Right lobe of liver (tissue), 6 donors: ENCODE measurements at regions not wholly inside any gene's neighbourhood (a gene's known extent, or its start where the extent isn't known, plus 50 kb on each side); places are given as distances from the start of the nearest gene placed in this dataset.

Experiments
- ATAC-seq, 4 donors: fragments of 200-7000 bp; cut with Tn5 transposase; one replicate each; pipeline ENCODE4 v1.9.1; 2020; ENCODE audit warnings: mild to moderate bottlenecking in 4 of 4, moderate library complexity in 4 of 4
- DNase-seq, 3 donors: peaks; one replicate each; pipeline ENCODE4 v3.0.0-alpha.2; 2020
- H3K27ac ChIP-seq, 3 donors: fragments of 200-600 bp; one replicate each; pipeline ENCODE4 v1.8.0; 2022
- H3K27me3 ChIP-seq, 2 donors: fragments of 200-600 bp; one replicate each; pipeline ENCODE4 v1.8.0; 2022
- H3K36me3 ChIP-seq, 4 donors: fragments of 200-600 bp; sonication (generic) in 1 of 4; one replicate each; pipeline versions ENCODE4 v1.5.1 to v1.8.0; 2017 to 2022; ENCODE audit warnings: control low read depth in 1 of 4
- H3K4me1 ChIP-seq, 4 donors: fragments of 200-600 bp; sonication (generic) in 1 of 4; one replicate each; pipeline versions ENCODE4 v1.5.1 to v1.8.0; 2017 to 2022; ENCODE audit warnings: control low read depth in 1 of 4
- H3K4me3 ChIP-seq, 3 donors: fragments of 200-600 bp; one replicate each; pipeline ENCODE4 v1.8.0; 2022
- H3K9me3 ChIP-seq, 4 donors: fragments of 200-600 bp; sonication (generic) in 1 of 4; one replicate each; pipeline versions ENCODE4 v1.5.1 to v1.8.0; 2017 to 2022; ENCODE audit warnings: control low read depth in 1 of 4
- CTCF ChIP-seq, 4 donors: fragments of 200-600 bp in 3 of 4; fragments of 450-650 bp in 1 of 4; IDR thresholded peaks; one replicate each; pipeline versions ENCODE4 v1.5.1 to v1.8.0; 2016 to 2022; ENCODE audit warnings: antibody characterized with exemption in 4 of 4, mild to moderate bottlenecking in 2 of 4
- POLR2A ChIP-seq: fragments of 450-650 bp; IDR thresholded peaks from one replicate; pipeline ENCODE4 v1.6.1; 2017; ENCODE audit warnings: antibody characterized with exemption, mild to moderate bottlenecking
- WGBS: methylation state at CpG from one replicate; pipeline ENCODE4 v1.1.6; 2018; ENCODE audit warnings: low coverage, low lambda C conversion rate; ENCODE audit not compliant: insufficient coverage; ENCODE audit errors: missing lambda C conversion rate; 5-methylcytosine and 5-hydroxymethylcytosine counted together
- intact Hi-C, 2 donors: fragments of 100-400 bp; cut with DNase I; formaldehyde crosslinking; loops; one replicate each; pipeline versions ENCODE4 v1.11.2 to v1.14.1; 2022
- donor health status: DM: no; HTN: yes; CAD: no.
- donor health status: DM: no; HTN: no; CAD: no.
- donor health status: DM: no; HTN: no; CAD: no.
- donor health status: DM: no; HTN: yes; CAD: no.
- donor health status: DM: no; HTN: yes; CAD: no.

GRCh38 chr4:27484216-27484615 lies 623.6 kb downstream of the STIM2 start:
- intact Hi-C loops = no loop called here
- Histone ChIP-seq H3K9me3 (no peaks in the 10 kb centered on the region), H3K27me3 (no peaks in the 10 kb centered on the region), H3K27ac (no peak overlapping the region), H3K4me3 (no peak overlapping the region), H3K36me3 (no peaks in the 10 kb centered on the region), H3K4me1 (no peaks in the 10 kb centered on the region)
- ATAC-seq (no peak), DNase-seq (no peak)
- 82% methylated on average over 4 of the region's 8 CpGs for WGBS
- TF ChIP-seq CTCF (IDR thresholded peaks at IDR 0.05) (no peak), POLR2A (no peak)

DNA sequence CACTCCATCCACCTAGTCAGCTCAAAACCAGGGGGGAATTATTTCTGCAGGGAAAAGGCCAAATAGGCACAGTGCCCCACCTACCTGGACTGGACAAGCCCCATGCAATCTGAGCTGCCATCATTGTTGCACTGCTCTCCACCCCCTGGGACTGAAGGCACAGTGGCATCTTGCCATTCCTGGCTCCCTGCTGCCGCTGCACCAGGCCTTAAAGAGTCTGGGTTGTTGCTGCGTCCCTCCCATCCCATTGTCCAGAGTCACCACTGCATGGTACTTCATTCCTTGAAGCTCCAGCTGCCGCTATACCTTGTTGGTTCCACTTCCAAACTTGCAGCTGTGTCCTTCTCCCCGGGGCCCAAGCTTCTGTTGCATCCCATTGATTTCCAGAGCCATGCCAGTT lies 629.7 kb downstream of the STIM2 start:
- DNase-seq (no peak), ATAC-seq (peak in 1 of 4 donors; percentile 34)
- TF ChIP-seq CTCF (IDR thresholded peaks at IDR 0.05) (no peak), POLR2A (no peak)
- intact Hi-C loops = no loop called here
- 87% methylated on average over 3 of the region's 4 CpGs for WGBS
- H3K4me3 ChIP-seq = no peak overlapping the region
- H3K27me3 ChIP-seq = no peaks in the 10 kb centered on the region
- no peaks in the 10 kb centered on the region for H3K9me3 ChIP-seq
- no peaks in the 10 kb centered on the region for H3K4me1 ChIP-seq
- H3K27ac ChIP-seq = no peak overlapping the region
- H3K36me3 ChIP-seq = no peaks in the 10 kb centered on the region

GRCh38 chr4:27490766-27491165 lies 630.1 kb downstream of the STIM2 start:
- Histone ChIP-seq H3K27ac (no peak overlapping the region), H3K36me3 (no peaks in the 10 kb centered on the region), H3K9me3 (no peaks in the 10 kb centered on the region), H3K27me3 (no peaks in the 10 kb centered on the region), H3K4me3 (no peak overlapping the region), H3K4me1 (no peaks in the 10 kb centered on the region)
- TF ChIP-seq POLR2A (no peak), CTCF (IDR thresholded peaks at IDR 0.05) (no peak)
- WGBS = 25% methylated on average over 1 of the region's 2 CpGs
- DNase-seq (no peak), ATAC-seq (no peak)
- intact Hi-C loops = no loop called here

DNA sequence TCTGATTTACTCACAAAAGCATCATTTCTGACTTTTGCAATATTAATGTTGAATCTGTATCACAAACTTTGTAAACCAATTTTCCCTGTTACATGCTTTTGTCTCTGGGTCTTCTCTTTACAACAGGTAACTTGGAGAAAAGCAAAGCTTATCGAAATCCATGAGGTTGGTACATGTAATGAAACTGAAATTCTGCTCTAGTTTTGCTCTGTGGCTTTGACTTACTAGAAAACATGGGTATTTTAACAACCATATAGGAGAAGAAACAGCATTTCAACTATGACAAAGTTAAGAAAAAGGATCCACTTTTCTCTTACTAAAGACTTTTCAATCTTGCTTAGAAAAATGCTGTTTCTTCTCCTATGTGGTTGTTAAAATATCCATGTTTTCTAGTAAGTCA lies 645.8 kb downstream of the STIM2 start:
- DNase-seq (no peak), ATAC-seq (no peak)
- no peaks in the 10 kb centered on the region for H3K36me3 ChIP-seq
- H3K4me1 ChIP-seq = no peaks in the 10 kb centered on the region
- intact Hi-C loops = no loop called here
- TF ChIP-seq CTCF (IDR thresholded peaks at IDR 0.05) (no peak), POLR2A (no peak)
- H3K9me3 ChIP-seq = no peaks in the 10 kb centered on the region
- no peak overlapping the region for H3K4me3 ChIP-seq
- no peak overlapping the region for H3K27ac ChIP-seq
- WGBS = 24% methylated on average over 1 of the region's 1 CpG
- no peaks in the 10 kb centered on the region for H3K27me3 ChIP-seq

GRCh38 chr4:27514711-27515110 lies 654.1 kb downstream of the STIM2 start:
- intact Hi-C loops = no loop called here
- no peaks in the 10 kb centered on the region for H3K36me3 ChIP-seq
- H3K27ac ChIP-seq = no peak overlapping the region
- WGBS = 39% methylated on average over 2 of the region's 2 CpGs
- no peak overlapping the region for H3K4me3 ChIP-seq
- no peaks in the 10 kb centered on the region for H3K4me1 ChIP-seq
- no peak for DNase-seq
- H3K9me3 ChIP-seq = no peaks in the 10 kb centered on the region
- H3K27me3 ChIP-seq = no peaks in the 10 kb centered on the region
- no peak for ATAC-seq
- TF ChIP-seq CTCF (IDR thresholded peaks at IDR 0.05) (no peak), POLR2A (no peak)
